OCI-LY3 (cell line): ENCODE measurements at regions not wholly inside any gene's neighbourhood (a gene's known extent, or its start where the extent isn't known, plus 50 kb on each side); places are given as distances from the start of the nearest gene placed in this dataset.

Experiments
- EZH2phosphoT487 ChIP-seq: fragments of 200-600 bp; shearing (Covaris generic); IDR thresholded peaks from 2 replicates; pipeline ENCODE4 v1.6.1; 2018; ENCODE audit warnings: antibody characterized with exemption, mixed run types, low read depth
- TF ChIP-seq, protein P1 (sequence below): fragments of 200-600, 300-600 bp; sonication (generic); IDR thresholded peaks from 2 replicates; pipeline ENCODE4 v1.5.1; 2014; ENCODE audit warnings: antibody characterized with exemption, low read length, low read depth

GRCh38 chr10:131820626-131821025, 80.2 kb upstream of the PPP2R2D start:
- TF ChIP-seq, protein P1, sequence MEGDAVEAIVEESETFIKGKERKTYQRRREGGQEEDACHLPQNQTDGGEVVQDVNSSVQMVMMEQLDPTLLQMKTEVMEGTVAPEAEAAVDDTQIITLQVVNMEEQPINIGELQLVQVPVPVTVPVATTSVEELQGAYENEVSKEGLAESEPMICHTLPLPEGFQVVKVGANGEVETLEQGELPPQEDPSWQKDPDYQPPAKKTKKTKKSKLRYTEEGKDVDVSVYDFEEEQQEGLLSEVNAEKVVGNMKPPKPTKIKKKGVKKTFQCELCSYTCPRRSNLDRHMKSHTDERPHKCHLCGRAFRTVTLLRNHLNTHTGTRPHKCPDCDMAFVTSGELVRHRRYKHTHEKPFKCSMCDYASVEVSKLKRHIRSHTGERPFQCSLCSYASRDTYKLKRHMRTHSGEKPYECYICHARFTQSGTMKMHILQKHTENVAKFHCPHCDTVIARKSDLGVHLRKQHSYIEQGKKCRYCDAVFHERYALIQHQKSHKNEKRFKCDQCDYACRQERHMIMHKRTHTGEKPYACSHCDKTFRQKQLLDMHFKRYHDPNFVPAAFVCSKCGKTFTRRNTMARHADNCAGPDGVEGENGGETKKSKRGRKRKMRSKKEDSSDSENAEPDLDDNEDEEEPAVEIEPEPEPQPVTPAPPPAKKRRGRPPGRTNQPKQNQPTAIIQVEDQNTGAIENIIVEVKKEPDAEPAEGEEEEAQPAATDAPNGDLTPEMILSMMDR: no peak
- TF ChIP-seq EZH2phosphoT487: no peak
